OCI-LY3 (cell line): ENCODE measurements at regions not wholly inside any gene's neighbourhood (a gene's known extent, or its start where the extent isn't known, plus 50 kb on each side); places are given as distances from the start of the nearest gene placed in this dataset.

Source experiments
- H2AFZ ChIP-seq: fragments of 200-600, 300-600 bp; shearing (Covaris generic); 2 replicates; pipeline ENCODE4 v1.6.0; 2014; ENCODE audit warnings: antibody characterized with exemption, low read depth, low read length
- H3K27ac ChIP-seq: fragments of 200-600, 300-600 bp; sonication (generic); 2 replicates; pipeline ENCODE4 v1.5.1; 2014; ENCODE audit warnings: mild to moderate bottlenecking, low read length, moderate library complexity, mixed read lengths
- H3K27me3 ChIP-seq: fragments of 200-600, 300-600 bp; sonication (generic); 2 replicates; pipeline ENCODE4 v1.6.1; 2014; ENCODE audit warnings: low read depth, low read length, mixed read lengths
- H3K36me3 ChIP-seq: fragments of 200-600, 300-600 bp; sonication (generic); replicated peaks from 2 replicates; pipeline ENCODE3; 2014; ENCODE audit warnings: low read depth, low read length, mixed read lengths
- H3K4me1 ChIP-seq: fragments of 300-600, 200-600 bp; sonication (generic); 2 replicates; pipeline ENCODE4 v1.6.1; 2014; ENCODE audit warnings: low read length, mixed read lengths
- H3K4me2 ChIP-seq: fragments of 200-600, 300-600 bp; sonication (generic); 2 replicates; pipeline ENCODE4 v1.6.1; 2014; ENCODE audit warnings: low read length, mixed read lengths
- H3K4me3 ChIP-seq: fragments of 300-600, 200-600 bp; sonication (generic); 2 replicates; pipeline ENCODE4 v1.5.1; 2014; ENCODE audit warnings: antibody characterized with exemption, mild to moderate bottlenecking, low read length, moderate library complexity
- H3K79me2 ChIP-seq: fragments of 300-600, 200-600 bp; shearing (Covaris generic); 2 replicates; pipeline ENCODE4 v1.6.1; 2014; ENCODE audit warnings: mild to moderate bottlenecking, low read length, mixed read lengths
- H3K9ac ChIP-seq: fragments of 300-600, 200-600 bp; shearing (Covaris generic); 2 replicates; pipeline ENCODE4 v1.6.0; 2014; ENCODE audit warnings: mild to moderate bottlenecking, low read length, moderate library complexity
- H3K9me3 ChIP-seq: fragments of 200-600, 300-600 bp; shearing (Covaris generic); 2 replicates; pipeline ENCODE4 v1.6.1; 2014; ENCODE audit warnings: low read length, mixed read lengths; ENCODE audit not compliant: insufficient read depth
- H4K20me1 ChIP-seq: fragments of 200-600, 300-600 bp; sonication (generic); 2 replicates; pipeline ENCODE4 v1.6.1; 2016; ENCODE audit warnings: low read length, mixed read lengths; ENCODE audit not compliant: insufficient read depth
- CTCF ChIP-seq: fragments of 200-600, 300-600 bp; sonication (generic); IDR thresholded peaks from 2 replicates; pipeline ENCODE4 v1.5.1; 2014; ENCODE audit warnings: antibody characterized with exemption, low read length, low read depth
- EZH2phosphoT487 ChIP-seq: fragments of 200-600 bp; shearing (Covaris generic); IDR thresholded peaks from 2 replicates; pipeline ENCODE4 v1.6.1; 2018; ENCODE audit warnings: antibody characterized with exemption, mixed run types, low read depth

- peak overlapping the region; percentile 71 for H3K4me2 ChIP-seq
- TF ChIP-seq EZH2phosphoT487 (no peak), CTCF (peak; percentile 76)
- H2AFZ ChIP-seq, result peak overlapping the region; percentile 46
- no peaks in the 10 kb centered on the region for H3K79me2 ChIP-seq
- H3K9me3 ChIP-seq, result no peaks in the 10 kb centered on the region
- H3K27me3 ChIP-seq, result no peaks in the 10 kb centered on the region
- 0 out of 2 replicates have a peak overlapping the region, but pooled peaks have one; percentile 19 for H3K9ac ChIP-seq
- peaks cover 19% of the 10 kb centered on the region for H3K4me1 ChIP-seq
- no peaks in the 10 kb centered on the region for H4K20me1 ChIP-seq
- peak overlapping the region; percentile 63 for H3K4me3 ChIP-seq
- H3K36me3 ChIP-seq, result no peaks in the 10 kb centered on the region
- H3K27ac ChIP-seq, result no peak overlapping the region
Measured at GRCh38 chrX:131827935-131828334, 195.2 kb upstream of the STK26 start.

GRCh38 chrX:131828482-131828881, 194.6 kb upstream of the STK26 start:
- Histone ChIP-seq H3K9me3 (no peaks in the 10 kb centered on the region), H3K36me3 (no peaks in the 10 kb centered on the region), H3K27ac (no peak overlapping the region; the same call in 1 of the 2 replicates), H3K4me3 (no peak overlapping the region), H3K4me1 (peaks cover 19% of the 10 kb centered on the region), H2AFZ (peak overlapping the region; percentile 77), H4K20me1 (no peaks in the 10 kb centered on the region), H3K79me2 (no peaks in the 10 kb centered on the region), H3K9ac (no peak overlapping the region; the same call in 1 of the 2 replicates), H3K27me3 (no peaks in the 10 kb centered on the region), H3K4me2 (peak overlapping the region; percentile 71; the same call in 1 of the 2 replicates)
- no peak for TF ChIP-seq EZH2phosphoT487
- TF ChIP-seq CTCF, result no peak

GRCh38 chrX:131830400-131831184, 192.5 kb upstream of the STK26 start:
- H4K20me1 ChIP-seq, result no peaks in the 10 kb centered on the region
- H2AFZ ChIP-seq, result peak overlapping the region; percentile 79
- no peaks in the 10 kb centered on the region for H3K9me3 ChIP-seq
- no peak overlapping the region for H3K9ac ChIP-seq
- no peak for TF ChIP-seq CTCF
- TF ChIP-seq EZH2phosphoT487, result no peak
- 0 out of 2 replicates have a peak overlapping the region, but pooled peaks have one; percentile 27 for H3K4me3 ChIP-seq
- peaks cover 19% of the 10 kb centered on the region for H3K4me1 ChIP-seq
- H3K79me2 ChIP-seq, result no peaks in the 10 kb centered on the region
- peak overlapping the region; percentile 49; the same call in 1 of the 2 replicates for H3K27ac ChIP-seq
- H3K36me3 ChIP-seq, result no peaks in the 10 kb centered on the region
- no peaks in the 10 kb centered on the region for H3K27me3 ChIP-seq
- H3K4me2 ChIP-seq, result peak overlapping the region; percentile 16; the same call in 1 of the 2 replicates

GRCh38 chrX:131831185-131831520, 191.9 kb upstream of the STK26 start:
- no peak for TF ChIP-seq EZH2phosphoT487
- TF ChIP-seq CTCF, result no peak
- peak overlapping the region; percentile 16; the same call in 1 of the 2 replicates for H3K4me2 ChIP-seq
- H2AFZ ChIP-seq, result peak overlapping the region; percentile 79
- 0 out of 2 replicates have a peak overlapping the region, but pooled peaks have one; percentile 27 for H3K4me3 ChIP-seq
- H3K27ac ChIP-seq, result peak overlapping the region; percentile 49; the same call in 1 of the 2 replicates
- H3K27me3 ChIP-seq, result no peaks in the 10 kb centered on the region
- no peaks in the 10 kb centered on the region for H3K9me3 ChIP-seq
- no peaks in the 10 kb centered on the region for H3K79me2 ChIP-seq
- H4K20me1 ChIP-seq, result no peaks in the 10 kb centered on the region
- no peaks in the 10 kb centered on the region for H3K36me3 ChIP-seq
- no peak overlapping the region for H3K9ac ChIP-seq
- peaks cover 19% of the 10 kb centered on the region for H3K4me1 ChIP-seq
